ENCODE measurements at regions not wholly inside any gene's neighbourhood (a gene's known extent, or its start where the extent isn't known, plus 50 kb on each side); places are given as distances from the start of the nearest gene placed in this dataset.

- in situ Hi-C loops (cut with MboI; ENCODE audit: low sequenced_read_pairs) (no loop called here), dilution Hi-C loops (cut with HindIII; ENCODE audit: low sequenced_read_pairs, unreplicated experiment) (no loop called here), intact Hi-C loops (cut with micrococcal nuclease) (loop anchor here (10.0 kb wide), 1 partner anchor 148 kb away; no protein-coding TSS in a partner anchor)
- Histone ChIP-seq H3K56ac (ENCODE audit: extremely low read depth, insufficient read depth, low read length) (no peak overlapping the region), H2BK5ac (ENCODE audit: low read depth, low read length, poor library complexity, severe bottlenecking) (peak overlapping the region; percentile 10), H3K27ac (ENCODE audit: insufficient read depth, low read length) (no peak overlapping the region), H2AFZ (replicated peaks; ENCODE audit: low read length, poor library complexity) (peak overlapping the region; percentile 82), H2AK9ac (replicated peaks; ENCODE audit: low read depth, low read length, poor library complexity) (no peak overlapping the region), H3K4me3 (ENCODE audit: insufficient read depth, low read depth, low read length) (no peak overlapping the region), H4K91ac (ENCODE audit: insufficient read depth, low read depth, low read length) (peak overlapping the region; percentile 24; the same call in 1 of the 2 replicates), H3K4ac (ENCODE audit: low read depth, low read length) (peak overlapping the region; percentile 41), H3K36me3 (ENCODE audit: control insufficient read depth, insufficient read depth, low read length) (no peaks in the 10 kb centered on the region), H2BK120ac (ENCODE audit: low read depth, low read length) (peak overlapping the region; percentile 25), H3K4me1 (ENCODE audit: control insufficient read depth, insufficient read depth, low read length) (peaks cover 5% of the 10 kb centered on the region), H2BK15ac (ENCODE audit: low read depth, low read length) (peak overlapping the region; percentile 54; the same call in 2 of the 3 replicates), H3K9me1 (ENCODE audit: insufficient read depth, low read length) (peaks cover 3% of the 10 kb centered on the region), H4K5ac (ENCODE audit: low read depth, low read length) (no peak overlapping the region), H3K27me3 (ENCODE audit: control insufficient read depth, insufficient read depth, low read length) (no peaks in the 10 kb centered on the region; the same call in 1 of the 2 replicates), H3K79me1 (ENCODE audit: low read depth in 1 of 2, low read length in 2 of 2) (no peaks in the 10 kb centered on the region), H3K9me3 (ENCODE audit: control insufficient read depth, insufficient read depth, low read length) (no peaks in the 10 kb centered on the region), H3K4me2 (ENCODE audit: low read depth, low read length) (no peak overlapping the region), H2BK20ac (ENCODE audit: low read depth, low read length) (peak overlapping the region; percentile 28; the same call in 1 of the 2 replicates), H4K20me1 (ENCODE audit: insufficient read depth, low read length) (no peaks in the 10 kb centered on the region), H3K23ac (ENCODE audit: low read depth, low read length) (no peak overlapping the region), H2AK5ac (ENCODE audit: low read depth, low read length) (peak overlapping the region; percentile 67), H3K18ac (ENCODE audit: low read depth, low read length) (no peak overlapping the region), H4K8ac (ENCODE audit: low read depth in 2 of 2, low read length in 2 of 2) (peak overlapping the region; percentile 66 to 82), H3K9ac (ENCODE audit: low read depth, low read length) (no peak overlapping the region), H3K14ac (replicated peaks; ENCODE audit: low read depth, low read length) (peak overlapping the region; percentile 46; the same call in 1 of the 2 replicates)
- POLR2A ChIA-PET (ENCODE audit: unreplicated experiment) = no interaction called here
- ATAC-seq (ENCODE audit: low read depth) (peak; percentile 22; the same call in 1 of the 2 replicates), DNase-seq (peak; percentile 63)
- no TSS peak for BruUV-seq (replicated peaks)
- whole genome bisulfite sequencing, 2 experiments (ENCODE audit: extremely low coverage in 2 of 2, insufficient read length in 1 of 2) = 58% methylated on average over 3 of the region's 9 CpGs; no CpG with 5 or more reads in 1 of the 2 experiments
- TF ChIP-seq CHD1 (IDR thresholded peaks at IDR 0.05; ENCODE audit: low read depth, low read length) (no peak), FOS (IDR thresholded peaks at IDR 0.05; ENCODE audit: low read depth, low read length) (no peak), RCOR1 (IDR thresholded peaks at IDR 0.05; ENCODE audit: insufficient replicate concordance, low read length) (no peak), CEBPB (IDR thresholded peaks at IDR 0.05; ENCODE audit: low read depth, low read length) (no peak), SMC3 (IDR thresholded peaks at IDR 0.05; ENCODE audit: low read depth, low read length) (no peak), MAFK (IDR thresholded peaks at IDR 0.05; ENCODE audit: low read depth, low read length) (no peak), MXI1 (IDR thresholded peaks at IDR 0.05; ENCODE audit: borderline replicate concordance, low read depth, low read length) (no peak), RAD21 (IDR thresholded peaks at IDR 0.05; ENCODE audit: low read length) (no peak), RFX5 (IDR thresholded peaks at IDR 0.05; ENCODE audit: low read depth, low read length) (no peak), ELK1 (IDR thresholded peaks at IDR 0.05; ENCODE audit: borderline replicate concordance, low read depth, low read length) (no peak), NFE2L2 (IDR thresholded peaks at IDR 0.05; ENCODE audit: low read depth, low read length) (no peak), POLR2A (IDR thresholded peaks at IDR 0.05; ENCODE audit: low read depth, low read length) (no peak), MAZ (IDR thresholded peaks at IDR 0.05; ENCODE audit: borderline replicate concordance, low read depth, low read length) (no peak)
- CTCF ChIA-PET = interaction anchor here (0.5 kb wide), 1 partner anchor 154 kb away, joined by 3 read pairs; no protein-coding TSS in a partner anchor
Observed at GRCh38 chr2:109702250-109702985, 88.3 kb downstream of the SOWAHC start.

All from IMR-90 (cell line).